ENCODE measurements at regions not wholly inside any gene's neighbourhood (a gene's known extent, or its start where the extent isn't known, plus 50 kb on each side); places are given as distances from the start of the nearest gene placed in this dataset.

DNA sequence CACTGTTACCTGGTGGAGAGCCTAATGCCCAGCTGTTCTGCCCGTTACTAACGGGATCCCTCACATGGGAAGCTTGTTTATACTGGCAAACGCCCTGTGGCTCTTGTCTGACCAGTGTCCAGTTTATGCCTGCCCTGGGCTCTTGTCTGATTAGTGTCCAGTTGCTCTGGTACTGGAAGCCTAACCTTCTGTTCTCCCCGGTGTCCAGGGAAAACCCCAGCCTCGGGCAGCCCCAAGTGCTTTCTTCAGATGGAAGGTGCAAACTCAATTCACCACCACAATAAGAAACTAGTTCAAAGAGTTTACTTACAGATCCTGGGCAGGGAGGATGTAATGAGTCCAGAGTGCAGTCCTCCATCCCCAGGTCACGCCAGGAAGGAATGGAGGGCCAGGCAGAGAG lies 148.4 kb downstream of the TBXT start:
- TF ChIP-seq, protein P1, sequence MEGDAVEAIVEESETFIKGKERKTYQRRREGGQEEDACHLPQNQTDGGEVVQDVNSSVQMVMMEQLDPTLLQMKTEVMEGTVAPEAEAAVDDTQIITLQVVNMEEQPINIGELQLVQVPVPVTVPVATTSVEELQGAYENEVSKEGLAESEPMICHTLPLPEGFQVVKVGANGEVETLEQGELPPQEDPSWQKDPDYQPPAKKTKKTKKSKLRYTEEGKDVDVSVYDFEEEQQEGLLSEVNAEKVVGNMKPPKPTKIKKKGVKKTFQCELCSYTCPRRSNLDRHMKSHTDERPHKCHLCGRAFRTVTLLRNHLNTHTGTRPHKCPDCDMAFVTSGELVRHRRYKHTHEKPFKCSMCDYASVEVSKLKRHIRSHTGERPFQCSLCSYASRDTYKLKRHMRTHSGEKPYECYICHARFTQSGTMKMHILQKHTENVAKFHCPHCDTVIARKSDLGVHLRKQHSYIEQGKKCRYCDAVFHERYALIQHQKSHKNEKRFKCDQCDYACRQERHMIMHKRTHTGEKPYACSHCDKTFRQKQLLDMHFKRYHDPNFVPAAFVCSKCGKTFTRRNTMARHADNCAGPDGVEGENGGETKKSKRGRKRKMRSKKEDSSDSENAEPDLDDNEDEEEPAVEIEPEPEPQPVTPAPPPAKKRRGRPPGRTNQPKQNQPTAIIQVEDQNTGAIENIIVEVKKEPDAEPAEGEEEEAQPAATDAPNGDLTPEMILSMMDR (IDR thresholded peaks at IDR 0.05), result no peak
- no peak for TF ChIP-seq EZH2 (IDR thresholded peaks at IDR 0.05; ENCODE audit: borderline replicate concordance, insufficient read depth, low read depth, low read length, poor library complexity, severe bottlenecking)

Measured in B cell (primary cell).